Breast epithelium (tissue), 3 donors: ENCODE measurements at regions not wholly inside any gene's neighbourhood (a gene's known extent, or its start where the extent isn't known, plus 50 kb on each side); places are given as distances from the start of the nearest gene placed in this dataset.

ENCODE experiments used
- POLR2A ChIP-seq: fragments of 450-650 bp; IDR thresholded peaks from one replicate; pipeline ENCODE4 v1.6.1; 2016; ENCODE audit warnings: antibody characterized with exemption, mild to moderate bottlenecking, moderate library complexity
- POLR2AphosphoS5 ChIP-seq, 3 donors: sonication (generic); formaldehyde crosslinking; IDR thresholded peaks; one replicate each; pipeline ENCODE4 v1.6.1; 2017; ENCODE audit warnings: antibody characterized with exemption in 3 of 3
- TF ChIP-seq, protein P1 (sequence below), 3 donors: fragments of 450-650 bp; IDR thresholded peaks; one replicate each; pipeline ENCODE4 v1.5.1; 2016 to 2017; ENCODE audit warnings: antibody characterized with exemption in 3 of 3, mild to moderate bottlenecking in 3 of 3, moderate library complexity in 3 of 3

DNA sequence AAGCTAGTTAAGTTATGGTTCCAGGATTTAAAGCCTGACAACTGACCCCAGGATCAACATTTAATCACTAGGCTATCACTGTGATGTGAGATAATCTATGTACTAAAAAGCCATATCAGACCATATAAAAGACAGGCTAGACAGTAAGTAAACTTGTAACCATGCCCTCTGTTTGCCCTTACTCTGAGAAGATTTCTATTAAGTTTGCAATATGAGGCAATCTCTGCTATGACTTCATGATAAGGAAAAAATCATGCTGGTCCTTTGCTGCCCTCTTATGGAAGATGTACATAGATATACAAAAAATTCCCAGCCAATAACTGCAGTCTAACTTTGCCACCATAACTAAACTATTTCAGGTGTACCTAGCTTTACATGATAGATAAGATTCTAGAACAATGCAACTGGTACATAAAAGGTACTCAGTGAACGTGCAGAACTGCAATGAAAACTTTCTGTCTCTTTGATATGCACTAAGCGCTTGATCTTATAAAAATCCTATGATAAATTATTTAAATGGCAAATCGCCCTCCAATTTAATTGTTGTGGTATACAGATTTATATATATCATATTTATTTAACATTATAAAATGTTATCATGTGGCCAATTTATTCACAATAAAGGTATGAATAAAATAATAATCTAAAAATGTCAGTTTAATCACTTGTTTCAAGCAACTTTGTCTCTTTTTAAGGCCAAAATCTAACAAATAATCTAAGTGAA, 70.5 kb downstream of the FAM217A start:
- TF ChIP-seq POLR2A (no peak), POLR2AphosphoS5 (IDR thresholded peaks at IDR 0.05) (no peak)
- TF ChIP-seq, protein P1, sequence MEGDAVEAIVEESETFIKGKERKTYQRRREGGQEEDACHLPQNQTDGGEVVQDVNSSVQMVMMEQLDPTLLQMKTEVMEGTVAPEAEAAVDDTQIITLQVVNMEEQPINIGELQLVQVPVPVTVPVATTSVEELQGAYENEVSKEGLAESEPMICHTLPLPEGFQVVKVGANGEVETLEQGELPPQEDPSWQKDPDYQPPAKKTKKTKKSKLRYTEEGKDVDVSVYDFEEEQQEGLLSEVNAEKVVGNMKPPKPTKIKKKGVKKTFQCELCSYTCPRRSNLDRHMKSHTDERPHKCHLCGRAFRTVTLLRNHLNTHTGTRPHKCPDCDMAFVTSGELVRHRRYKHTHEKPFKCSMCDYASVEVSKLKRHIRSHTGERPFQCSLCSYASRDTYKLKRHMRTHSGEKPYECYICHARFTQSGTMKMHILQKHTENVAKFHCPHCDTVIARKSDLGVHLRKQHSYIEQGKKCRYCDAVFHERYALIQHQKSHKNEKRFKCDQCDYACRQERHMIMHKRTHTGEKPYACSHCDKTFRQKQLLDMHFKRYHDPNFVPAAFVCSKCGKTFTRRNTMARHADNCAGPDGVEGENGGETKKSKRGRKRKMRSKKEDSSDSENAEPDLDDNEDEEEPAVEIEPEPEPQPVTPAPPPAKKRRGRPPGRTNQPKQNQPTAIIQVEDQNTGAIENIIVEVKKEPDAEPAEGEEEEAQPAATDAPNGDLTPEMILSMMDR (IDR thresholded peaks at IDR 0.05), result peak in 2 of 3 donors; percentile 35 to 67
